PFSK-1 (cell line): ENCODE measurements at regions not wholly inside any gene's neighbourhood (a gene's known extent, or its start where the extent isn't known, plus 50 kb on each side); places are given as distances from the start of the nearest gene placed in this dataset.

ENCODE experiments used
- SIN3A ChIP-seq: IDR thresholded peaks from 2 replicates; pipeline ENCODE4 v1.6.1; 2012; ENCODE audit warnings: mild to moderate bottlenecking, low read length, moderate library complexity, borderline replicate concordance; ENCODE audit not compliant: insufficient read depth
- TAF1 ChIP-seq: IDR thresholded peaks from 2 replicates; pipeline ENCODE4 v1.6.1; 2012; ENCODE audit warnings: low read length, control low read depth, borderline replicate concordance; ENCODE audit not compliant: insufficient read depth
- TF ChIP-seq, protein P1 (sequence below), 2 experiments: IDR thresholded peaks; 2 replicates each; pipeline versions ENCODE4 v1.6.1 to v1.8.0; 2011 to 2012; ENCODE audit warnings: low read depth in 2 of 2, low read length in 2 of 2, control low read depth in 1 of 2, inconsistent platforms in 1 of 2, mild to moderate bottlenecking in 1 of 2, moderate library complexity in 1 of 2; ENCODE audit not compliant: insufficient read depth in 1 of 2

DNA sequence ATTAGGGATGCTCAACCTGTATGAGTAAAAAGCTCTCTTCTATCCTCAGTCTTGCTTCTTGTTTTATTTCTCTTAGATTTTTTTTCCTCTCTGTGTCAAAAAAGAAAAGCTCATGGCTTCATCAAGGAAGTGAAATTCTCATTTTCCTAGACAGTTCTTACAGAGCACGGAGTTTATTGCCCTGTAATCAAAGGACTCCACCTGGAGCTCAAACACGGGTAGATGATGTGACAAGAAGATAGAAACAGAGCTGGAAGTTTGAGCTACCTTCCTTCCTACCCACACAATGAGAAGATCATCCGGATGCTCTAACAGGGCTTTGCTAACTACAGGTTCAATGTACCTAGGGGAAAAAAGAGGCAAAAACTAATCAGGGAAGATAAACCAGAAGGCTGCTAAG is 564.8 kb downstream of the MED13L start:
- TF ChIP-seq, protein P1, sequence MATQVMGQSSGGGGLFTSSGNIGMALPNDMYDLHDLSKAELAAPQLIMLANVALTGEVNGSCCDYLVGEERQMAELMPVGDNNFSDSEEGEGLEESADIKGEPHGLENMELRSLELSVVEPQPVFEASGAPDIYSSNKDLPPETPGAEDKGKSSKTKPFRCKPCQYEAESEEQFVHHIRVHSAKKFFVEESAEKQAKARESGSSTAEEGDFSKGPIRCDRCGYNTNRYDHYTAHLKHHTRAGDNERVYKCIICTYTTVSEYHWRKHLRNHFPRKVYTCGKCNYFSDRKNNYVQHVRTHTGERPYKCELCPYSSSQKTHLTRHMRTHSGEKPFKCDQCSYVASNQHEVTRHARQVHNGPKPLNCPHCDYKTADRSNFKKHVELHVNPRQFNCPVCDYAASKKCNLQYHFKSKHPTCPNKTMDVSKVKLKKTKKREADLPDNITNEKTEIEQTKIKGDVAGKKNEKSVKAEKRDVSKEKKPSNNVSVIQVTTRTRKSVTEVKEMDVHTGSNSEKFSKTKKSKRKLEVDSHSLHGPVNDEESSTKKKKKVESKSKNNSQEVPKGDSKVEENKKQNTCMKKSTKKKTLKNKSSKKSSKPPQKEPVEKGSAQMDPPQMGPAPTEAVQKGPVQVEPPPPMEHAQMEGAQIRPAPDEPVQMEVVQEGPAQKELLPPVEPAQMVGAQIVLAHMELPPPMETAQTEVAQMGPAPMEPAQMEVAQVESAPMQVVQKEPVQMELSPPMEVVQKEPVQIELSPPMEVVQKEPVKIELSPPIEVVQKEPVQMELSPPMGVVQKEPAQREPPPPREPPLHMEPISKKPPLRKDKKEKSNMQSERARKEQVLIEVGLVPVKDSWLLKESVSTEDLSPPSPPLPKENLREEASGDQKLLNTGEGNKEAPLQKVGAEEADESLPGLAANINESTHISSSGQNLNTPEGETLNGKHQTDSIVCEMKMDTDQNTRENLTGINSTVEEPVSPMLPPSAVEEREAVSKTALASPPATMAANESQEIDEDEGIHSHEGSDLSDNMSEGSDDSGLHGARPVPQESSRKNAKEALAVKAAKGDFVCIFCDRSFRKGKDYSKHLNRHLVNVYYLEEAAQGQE (IDR thresholded peaks at IDR 0.05; ENCODE audit: insufficient read depth in 1 of 2, low read depth in 2 of 2, low read length in 2 of 2), result no peak
- TF ChIP-seq SIN3A, result no peak
- no peak for TF ChIP-seq TAF1
